ENCODE measurements at regions not wholly inside any gene's neighbourhood (a gene's known extent, or its start where the extent isn't known, plus 50 kb on each side); places are given as distances from the start of the nearest gene placed in this dataset.

DNA sequence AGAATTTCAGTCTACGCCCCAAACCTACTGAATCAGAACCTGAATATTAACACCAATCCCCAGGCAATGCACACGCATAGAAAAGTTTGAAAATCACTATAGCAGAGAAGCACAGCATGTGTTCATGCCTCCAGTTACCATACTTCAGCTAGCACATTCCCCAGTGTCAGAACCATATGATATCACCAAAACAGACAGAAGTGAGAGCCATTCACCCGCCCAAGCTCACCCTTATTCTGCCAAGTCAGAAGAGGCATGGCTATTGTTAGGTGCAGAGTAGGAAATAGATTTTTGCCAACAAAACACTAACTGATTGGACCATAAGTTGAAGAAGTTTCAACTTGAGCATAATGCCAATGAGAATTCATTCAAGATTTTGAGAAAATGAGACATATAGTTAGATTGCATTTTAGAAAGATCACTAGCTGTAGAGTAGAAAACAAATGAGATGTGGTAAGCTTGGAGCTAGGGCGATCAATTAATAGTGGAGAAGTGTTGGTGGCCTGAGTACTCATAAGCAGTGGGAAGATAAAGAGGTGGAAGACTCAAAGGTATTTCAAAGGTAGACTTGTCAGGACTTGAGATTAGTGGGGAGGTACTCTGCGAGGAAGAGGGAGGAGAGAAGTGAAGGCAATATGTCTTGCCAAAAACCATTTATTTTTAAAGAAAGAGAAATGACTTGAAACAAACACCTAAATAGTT lies 492.4 kb downstream of the SUCLA2 start:
- H3K36me3 ChIP-seq (replicated peaks in 1 of 2; ENCODE audit: control insufficient read depth in 1 of 2, insufficient read depth in 2 of 2, low read length in 2 of 2) = no peaks in the 10 kb centered on the region
- no peak overlapping the region for H3K4me3 ChIP-seq (replicated peaks in 1 of 3; ENCODE audit: insufficient read depth in 1 of 3, low read depth in 2 of 3, low read length in 3 of 3)
- H3K4me2 ChIP-seq (ENCODE audit: low read depth, low read length) = no peak overlapping the region
- no peak overlapping the region for H2AFZ ChIP-seq (ENCODE audit: low read length)
- no TSS peak for BruUV-seq (replicated peaks)
- DNase-seq (ENCODE audit: low spot score) = no peak
- POLR2A ChIA-PET = no interaction called here
- H3K9me3 ChIP-seq (ENCODE audit: low read length) = no peaks in the 10 kb centered on the region
- no peaks in the 10 kb centered on the region; a peak in 1 of 5 replicates for H3K27me3 ChIP-seq (ENCODE audit: control insufficient read depth in 1 of 2, insufficient read depth in 2 of 2, low read length in 2 of 2)
- no peak for FAIRE-seq
- intact Hi-C loops (cut with micrococcal nuclease; ENCODE audit: unreplicated experiment) = no loop called here
- in situ Hi-C loops (cut with HindIII; ENCODE audit: extremely low pct_ligation_motif_present, low pct_unique_long_range_greater_than_20kb) = no loop called here
- no peak for ATAC-seq
- no peaks in the 10 kb centered on the region for H3K79me2 ChIP-seq (ENCODE audit: insufficient read depth, low read length)
- no peak overlapping the region for H3K27ac ChIP-seq (ENCODE audit: extremely low read length, insufficient read depth, low read length)
- CTCF ChIA-PET (ENCODE audit: low intra/inter-chr PET ratio, low total read pairs) = no interaction called here
- no peak overlapping the region for H3K9ac ChIP-seq (ENCODE audit: insufficient read depth, low read depth, low read length)
- no peaks in the 10 kb centered on the region; the same call in 1 of the 2 replicates for H4K20me1 ChIP-seq (ENCODE audit: insufficient read depth, low read length)
- H3K4me1 ChIP-seq (ENCODE audit: insufficient read depth, low read length) = no peaks in the 10 kb centered on the region
- 9% methylated on average over 5 of the region's 5 CpGs for WGBS (ENCODE audit: low lambda C conversion rate)
- TF ChIP-seq SP140L (CRISPR knock-in tag; IDR thresholded peaks at IDR 0.05; ENCODE audit: borderline replicate concordance) = no peak
- no peak for TF ChIP-seq ZNF616 (CRISPR knock-in tag; IDR thresholded peaks at IDR 0.05; ENCODE audit: low read depth)
- no peak for TF ChIP-seq ZNF790 (CRISPR knock-in tag; IDR thresholded peaks at IDR 0.05; ENCODE audit: borderline replicate concordance)
- TF ChIP-seq, protein P1, sequence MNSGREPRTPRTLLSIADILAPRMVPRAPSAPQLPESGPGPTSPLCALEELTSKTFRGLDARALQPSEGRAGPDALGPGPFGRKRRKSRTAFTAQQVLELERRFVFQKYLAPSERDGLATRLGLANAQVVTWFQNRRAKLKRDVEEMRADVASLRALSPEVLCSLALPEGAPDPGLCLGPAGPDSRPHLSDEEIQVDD (CRISPR knock-in tag; IDR thresholded peaks at IDR 0.05; ENCODE audit: borderline replicate concordance) = no peak
- TF ChIP-seq NONO (IDR thresholded peaks at IDR 0.05) = no peak
- no peak for TF ChIP-seq NONO (CRISPR knock-in tag; conservative IDR thresholded peaks at IDR 0.05)
- TF ChIP-seq TEAD2 (CRISPR knock-in tag; IDR thresholded peaks at IDR 0.05) = no peak
- TF ChIP-seq DMAP1 (CRISPR knock-in tag; IDR thresholded peaks at IDR 0.05) = no peak
- TF ChIP-seq ZNF773 (CRISPR knock-in tag; IDR thresholded peaks at IDR 0.05; ENCODE audit: borderline replicate concordance) = no peak
- TF ChIP-seq NPAS2 (CRISPR knock-in tag; IDR thresholded peaks at IDR 0.05; ENCODE audit: borderline replicate concordance) = no peak
- TF ChIP-seq, protein P2, sequence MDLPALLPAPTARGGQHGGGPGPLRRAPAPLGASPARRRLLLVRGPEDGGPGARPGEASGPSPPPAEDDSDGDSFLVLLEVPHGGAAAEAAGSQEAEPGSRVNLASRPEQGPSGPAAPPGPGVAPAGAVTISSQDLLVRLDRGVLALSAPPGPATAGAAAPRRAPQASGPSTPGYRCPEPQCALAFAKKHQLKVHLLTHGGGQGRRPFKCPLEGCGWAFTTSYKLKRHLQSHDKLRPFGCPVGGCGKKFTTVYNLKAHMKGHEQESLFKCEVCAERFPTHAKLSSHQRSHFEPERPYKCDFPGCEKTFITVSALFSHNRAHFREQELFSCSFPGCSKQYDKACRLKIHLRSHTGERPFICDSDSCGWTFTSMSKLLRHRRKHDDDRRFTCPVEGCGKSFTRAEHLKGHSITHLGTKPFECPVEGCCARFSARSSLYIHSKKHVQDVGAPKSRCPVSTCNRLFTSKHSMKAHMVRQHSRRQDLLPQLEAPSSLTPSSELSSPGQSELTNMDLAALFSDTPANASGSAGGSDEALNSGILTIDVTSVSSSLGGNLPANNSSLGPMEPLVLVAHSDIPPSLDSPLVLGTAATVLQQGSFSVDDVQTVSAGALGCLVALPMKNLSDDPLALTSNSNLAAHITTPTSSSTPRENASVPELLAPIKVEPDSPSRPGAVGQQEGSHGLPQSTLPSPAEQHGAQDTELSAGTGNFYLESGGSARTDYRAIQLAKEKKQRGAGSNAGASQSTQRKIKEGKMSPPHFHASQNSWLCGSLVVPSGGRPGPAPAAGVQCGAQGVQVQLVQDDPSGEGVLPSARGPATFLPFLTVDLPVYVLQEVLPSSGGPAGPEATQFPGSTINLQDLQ (CRISPR knock-in tag; IDR thresholded peaks at IDR 0.05) = no peak
- no peak for TF ChIP-seq ZNF652 (CRISPR knock-in tag; IDR thresholded peaks at IDR 0.05; ENCODE audit: borderline replicate concordance, low read depth)
- TF ChIP-seq ZEB1 (IDR thresholded peaks at IDR 0.05; ENCODE audit: insufficient replicate concordance, low read depth) = no peak
- TF ChIP-seq, protein P3, sequence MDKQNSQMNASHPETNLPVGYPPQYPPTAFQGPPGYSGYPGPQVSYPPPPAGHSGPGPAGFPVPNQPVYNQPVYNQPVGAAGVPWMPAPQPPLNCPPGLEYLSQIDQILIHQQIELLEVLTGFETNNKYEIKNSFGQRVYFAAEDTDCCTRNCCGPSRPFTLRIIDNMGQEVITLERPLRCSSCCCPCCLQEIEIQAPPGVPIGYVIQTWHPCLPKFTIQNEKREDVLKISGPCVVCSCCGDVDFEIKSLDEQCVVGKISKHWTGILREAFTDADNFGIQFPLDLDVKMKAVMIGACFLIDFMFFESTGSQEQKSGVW (CRISPR knock-in tag; IDR thresholded peaks at IDR 0.05; ENCODE audit: borderline replicate concordance) = no peak
- no peak for TF ChIP-seq ZNF350 (CRISPR knock-in tag; IDR thresholded peaks at IDR 0.05; ENCODE audit: borderline replicate concordance, low read depth)
- TF ChIP-seq ZNF207 (IDR thresholded peaks at IDR 0.05; ENCODE audit: borderline replicate concordance) = no peak
- no peak for TF ChIP-seq TAF15 (IDR thresholded peaks at IDR 0.05; ENCODE audit: low read depth, low read length, poor library complexity, severe bottlenecking)
- no peak for TF ChIP-seq SRSF9 (IDR thresholded peaks at IDR 0.05; ENCODE audit: borderline replicate concordance, insufficient read depth, low read depth, low read length, poor library complexity, severe bottlenecking)

Measured in HepG2 (cell line).